ENCODE measurements at regions not wholly inside any gene's neighbourhood (a gene's known extent, or its start where the extent isn't known, plus 50 kb on each side); places are given as distances from the start of the nearest gene placed in this dataset.

GRCh38 chr9:87307848-87308247, 189.8 kb upstream of the DAPK1 start:
- Histone ChIP-seq H3K79me2 (ENCODE audit: control insufficient read depth, insufficient read depth, low read length) (no peaks in the 10 kb centered on the region), H2AFZ (ENCODE audit: control insufficient read depth, low read length) (no peak overlapping the region)
- no peak for FAIRE-seq

GRCh38 chr9:87309236-87309635, 188.4 kb upstream of the DAPK1 start:
- no peak for DNase-seq (ENCODE audit: low read depth, low spot score)
- no peak overlapping the region for H2AFZ ChIP-seq (ENCODE audit: control insufficient read depth, low read length)
- H3K9me1 ChIP-seq (ENCODE audit: control insufficient read depth, extremely low read depth, insufficient read depth, low read length), result no peaks in the 10 kb centered on the region
- no peaks in the 10 kb centered on the region for H3K36me3 ChIP-seq (ENCODE audit: control insufficient read depth in 2 of 2, extremely low read depth in 1 of 2, insufficient read depth in 2 of 2, low read length in 2 of 2)
- H3K4me1 ChIP-seq (ENCODE audit: control insufficient read depth, extremely low read depth, insufficient read depth, low read length), result no peaks in the 10 kb centered on the region
- H3K9ac ChIP-seq (ENCODE audit: control insufficient read depth, extremely low read depth, insufficient read depth, low read length), result no peak overlapping the region
- TF ChIP-seq CTCF (optimal IDR thresholded peaks at IDR 0.05 in 1 of 3, IDR thresholded peaks at IDR 0.05 in 1 of 3, conservative IDR thresholded peaks at IDR 0.05 in 1 of 3; ENCODE audit: extremely low read depth in 1 of 3, insufficient read depth in 2 of 3, low read length in 3 of 3) (no peak), EZH2 (IDR thresholded peaks at IDR 0.05; ENCODE audit: low read length) (no peak)
- no peaks in the 10 kb centered on the region for H3K79me2 ChIP-seq (ENCODE audit: control insufficient read depth, insufficient read depth, low read length)
- dilution Hi-C loops (cut with MboI; ENCODE audit: extremely low pct_ligation_motif_present, low sequenced_read_pairs), result no loop called here
- no peaks in the 10 kb centered on the region for H4K20me1 ChIP-seq (ENCODE audit: control insufficient read depth, extremely low read depth, insufficient read depth, low read length)
- FAIRE-seq, result no peak
- no peaks in the 10 kb centered on the region for H3K9me3 ChIP-seq (ENCODE audit: control insufficient read depth, low read depth, low read length)
- no peaks in the 10 kb centered on the region for H3K27me3 ChIP-seq (ENCODE audit: control insufficient read depth, extremely low read depth, insufficient read depth, low read length)
- no peak overlapping the region for H3K4me2 ChIP-seq (ENCODE audit: control insufficient read depth, extremely low read depth, insufficient read depth, low read depth, low read length)
- no peak overlapping the region for H3K4me3 ChIP-seq (ENCODE audit: control insufficient read depth in 2 of 3, extremely low read depth in 1 of 3, insufficient read depth in 2 of 3, low read depth in 1 of 3, low read length in 3 of 3)
- no peak overlapping the region for H3K27ac ChIP-seq (ENCODE audit: control insufficient read depth, insufficient read depth, low read length)

More at GRCh38 chr9:87307848-87308247, 189.8 kb upstream of the DAPK1 start:
- Histone ChIP-seq H4K20me1 (ENCODE audit: control insufficient read depth, extremely low read depth, insufficient read depth, low read length) (no peaks in the 10 kb centered on the region), H3K4me1 (ENCODE audit: control insufficient read depth, extremely low read depth, insufficient read depth, low read length) (no peaks in the 10 kb centered on the region), H3K27me3 (ENCODE audit: control insufficient read depth, extremely low read depth, insufficient read depth, low read length) (no peaks in the 10 kb centered on the region), H3K36me3 (ENCODE audit: control insufficient read depth in 2 of 2, extremely low read depth in 1 of 2, insufficient read depth in 2 of 2, low read length in 2 of 2) (no peaks in the 10 kb centered on the region), H3K9me3 (ENCODE audit: control insufficient read depth, low read depth, low read length) (no peaks in the 10 kb centered on the region), H3K27ac (ENCODE audit: control insufficient read depth, insufficient read depth, low read length) (no peak overlapping the region), H3K9me1 (ENCODE audit: control insufficient read depth, extremely low read depth, insufficient read depth, low read length) (no peaks in the 10 kb centered on the region), H3K4me2 (ENCODE audit: control insufficient read depth, extremely low read depth, insufficient read depth, low read depth, low read length) (no peak overlapping the region), H3K4me3 (ENCODE audit: control insufficient read depth in 2 of 3, extremely low read depth in 1 of 3, insufficient read depth in 2 of 3, low read depth in 1 of 3, low read length in 3 of 3) (no peak overlapping the region), H3K9ac (ENCODE audit: control insufficient read depth, extremely low read depth, insufficient read depth, low read length) (no peak overlapping the region)
- TF ChIP-seq EZH2 (IDR thresholded peaks at IDR 0.05; ENCODE audit: low read length), result no peak
- TF ChIP-seq CTCF (optimal IDR thresholded peaks at IDR 0.05 in 1 of 3, IDR thresholded peaks at IDR 0.05 in 1 of 3, conservative IDR thresholded peaks at IDR 0.05 in 1 of 3; ENCODE audit: extremely low read depth in 1 of 3, insufficient read depth in 2 of 3, low read length in 3 of 3), result no peak
- dilution Hi-C loops (cut with MboI; ENCODE audit: extremely low pct_ligation_motif_present, low sequenced_read_pairs), result no loop called here
- DNase-seq (ENCODE audit: low read depth, low spot score), result no peak
